Effector memory CD4-positive, alpha-beta T cell (primary cell): ENCODE measurements at regions not wholly inside any gene's neighbourhood (a gene's known extent, or its start where the extent isn't known, plus 50 kb on each side); places are given as distances from the start of the nearest gene placed in this dataset.
"Not testable (repeated sequence)": the region's sequence is repeated elsewhere in the genome, so short reads cannot be mapped to it uniquely, and the experiment has no call there.

Experiments used
- DNase-seq, 3 donors: peaks; one replicate each; pipeline ENCODE4 v3.0.0-alpha.2; 2020
- H3K27ac ChIP-seq: 2 replicates; pipeline ENCODE4 v1.7.0; 2013; ENCODE audit warnings: mild to moderate bottlenecking, low read length, moderate library complexity; ENCODE audit not compliant: insufficient read depth, poor library complexity, severe bottlenecking
- H3K27me3 ChIP-seq: replicated peaks from 2 replicates; pipeline ENCODE4 v1.7.0; 2013; ENCODE audit warnings: mild to moderate bottlenecking, low read length; ENCODE audit not compliant: insufficient read depth, control insufficient read depth, poor library complexity, severe bottlenecking
- H3K36me3 ChIP-seq: 2 replicates; pipeline ENCODE4 v1.7.0; 2013; ENCODE audit warnings: mild to moderate bottlenecking, low read length, moderate library complexity; ENCODE audit not compliant: control insufficient read depth, insufficient read depth
- H3K4me1 ChIP-seq: 2 replicates; pipeline ENCODE4 v1.7.0; 2013; ENCODE audit warnings: low read length, mild to moderate bottlenecking; ENCODE audit not compliant: control insufficient read depth, insufficient read depth, poor library complexity, severe bottlenecking
- H3K4me3 ChIP-seq: 2 replicates; pipeline ENCODE4 v1.7.0; 2013; ENCODE audit warnings: low read length, low read depth, mild to moderate bottlenecking; ENCODE audit not compliant: insufficient read depth, poor library complexity, severe bottlenecking
- H3K9me3 ChIP-seq: 2 replicates; pipeline ENCODE4 v1.7.0; 2013; ENCODE audit warnings: mild to moderate bottlenecking, low read length, moderate library complexity; ENCODE audit not compliant: control insufficient read depth

DNA sequence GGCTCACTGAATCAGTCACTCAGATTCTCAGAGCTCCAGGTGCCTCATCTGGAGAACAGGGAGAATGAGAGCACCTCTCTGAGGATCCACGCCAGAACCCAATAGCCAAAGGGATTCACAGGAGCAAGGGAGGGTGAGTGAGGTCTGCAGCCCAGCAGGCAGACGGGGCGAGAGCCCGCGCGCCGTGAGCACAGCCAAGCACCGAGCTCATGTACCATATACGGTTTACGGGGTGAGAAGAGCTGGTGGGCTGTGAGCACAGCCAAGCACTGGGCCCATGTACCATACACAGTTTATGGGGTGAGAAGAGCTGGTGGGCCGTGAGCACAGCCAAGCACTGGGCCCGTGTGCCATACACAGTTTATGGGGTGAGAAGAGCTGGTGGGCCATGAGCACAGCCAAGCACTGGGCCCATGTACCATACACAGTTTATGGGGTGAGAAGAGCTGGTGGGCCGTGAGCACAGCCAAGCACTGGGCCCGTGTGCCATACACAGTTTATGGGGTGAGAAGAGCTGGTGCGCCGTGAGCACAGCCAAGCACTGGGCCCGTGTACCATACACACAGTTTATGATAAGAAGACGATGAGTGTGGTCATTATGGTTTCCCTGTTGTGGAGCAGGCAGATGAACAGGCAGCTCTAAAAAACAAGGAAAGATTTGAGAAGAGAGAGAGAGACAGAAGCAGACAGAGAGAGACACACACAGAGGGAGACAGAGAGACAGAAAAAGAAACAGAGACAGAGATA is 125.7 kb upstream of the ANO1 start:
- H3K27me3 ChIP-seq, result not testable (repeated sequence)

DNA sequence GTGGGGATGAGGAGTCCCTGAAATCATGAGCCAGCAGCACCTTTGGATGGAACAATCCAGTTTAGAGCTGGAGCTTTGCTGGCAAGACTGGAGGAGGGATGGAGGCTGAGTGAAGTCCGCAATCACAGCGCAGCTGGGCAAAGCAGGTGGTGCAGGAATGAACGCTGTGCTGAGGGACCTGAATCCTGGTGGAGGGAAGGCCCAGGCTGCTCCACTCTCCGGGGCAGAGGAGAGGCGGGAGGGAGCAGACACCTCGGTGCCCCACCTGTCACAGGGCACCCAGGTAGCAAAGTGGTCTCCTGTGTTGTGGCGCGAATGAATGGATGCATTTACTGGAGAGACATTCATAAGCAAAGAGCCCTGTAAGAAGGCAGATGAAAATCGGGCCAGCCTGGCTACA is 124.8 kb upstream of the ANO1 start:
- no peaks in the 10 kb centered on the region for H3K4me1 ChIP-seq
- no peaks in the 10 kb centered on the region for H3K27me3 ChIP-seq
- no peak overlapping the region for H3K4me3 ChIP-seq
- no peak overlapping the region for H3K27ac ChIP-seq
- DNase-seq, result no peak
- H3K36me3 ChIP-seq, result no peaks in the 10 kb centered on the region
- no peaks in the 10 kb centered on the region for H3K9me3 ChIP-seq

More for the DNA sequence above, 125.7 kb upstream of the ANO1 start:
- H3K4me1 ChIP-seq, H3K36me3 ChIP-seq, DNase-seq, H3K4me3 ChIP-seq, H3K9me3 ChIP-seq, H3K27ac ChIP-seq: not testable (repeated sequence)

DNA sequence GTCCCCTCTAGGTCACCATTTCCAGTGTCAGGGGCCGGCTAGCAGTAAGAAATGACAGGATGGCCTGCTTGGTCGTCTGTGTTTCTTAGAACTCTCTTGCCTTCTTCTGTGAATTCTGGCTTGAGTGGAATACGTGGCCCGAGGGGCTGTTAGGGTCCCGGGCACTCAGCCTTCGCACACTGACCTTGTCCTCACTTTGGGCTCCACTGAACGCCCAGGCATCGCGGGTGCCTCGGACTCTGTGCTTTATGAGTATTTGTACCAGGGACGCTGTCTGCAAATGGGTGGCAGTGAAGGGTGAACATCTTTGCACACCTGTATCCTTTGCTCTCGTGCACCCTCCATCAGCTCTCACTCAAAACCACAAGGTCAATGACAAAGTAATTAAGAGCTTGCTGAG is 123.4 kb upstream of the ANO1 start:
- Histone ChIP-seq H3K36me3 (no peaks in the 10 kb centered on the region), H3K27ac (no peak overlapping the region), H3K4me1 (no peaks in the 10 kb centered on the region), H3K4me3 (no peak overlapping the region), H3K9me3 (no peaks in the 10 kb centered on the region), H3K27me3 (no peaks in the 10 kb centered on the region)
- no peak for DNase-seq

DNA sequence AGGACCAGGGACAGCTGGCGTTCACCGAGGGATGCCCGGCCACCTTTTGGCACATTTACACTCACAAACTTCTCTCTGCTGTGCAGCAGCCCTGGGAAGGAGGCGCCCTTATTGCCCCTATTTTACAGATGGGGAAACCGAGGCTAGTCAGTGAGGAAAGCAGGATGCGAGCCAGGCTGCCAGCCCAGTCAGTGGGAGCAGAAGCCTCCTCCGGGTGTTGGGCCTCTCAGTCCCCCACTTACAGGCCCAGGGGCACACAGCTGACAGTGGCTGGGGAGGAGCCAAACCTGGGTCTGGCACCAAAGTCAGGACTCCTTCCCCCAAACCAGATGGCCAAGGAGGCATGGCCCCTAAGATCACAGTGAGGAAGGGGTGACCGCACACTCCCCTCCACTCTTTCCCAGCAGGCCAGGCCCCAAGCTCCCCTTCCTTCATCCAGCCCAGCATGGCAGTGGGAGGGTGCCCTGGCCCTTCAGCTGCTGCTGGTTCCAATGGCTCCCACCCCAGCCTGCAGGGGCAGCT is 121.4 kb upstream of the ANO1 start:
- no peaks in the 10 kb centered on the region for H3K9me3 ChIP-seq
- H3K27me3 ChIP-seq, result no peaks in the 10 kb centered on the region
- H3K4me3 ChIP-seq, result no peak overlapping the region
- no peak for DNase-seq
- no peaks in the 10 kb centered on the region for H3K4me1 ChIP-seq
- H3K27ac ChIP-seq, result no peak overlapping the region
- H3K36me3 ChIP-seq, result no peaks in the 10 kb centered on the region

DNA sequence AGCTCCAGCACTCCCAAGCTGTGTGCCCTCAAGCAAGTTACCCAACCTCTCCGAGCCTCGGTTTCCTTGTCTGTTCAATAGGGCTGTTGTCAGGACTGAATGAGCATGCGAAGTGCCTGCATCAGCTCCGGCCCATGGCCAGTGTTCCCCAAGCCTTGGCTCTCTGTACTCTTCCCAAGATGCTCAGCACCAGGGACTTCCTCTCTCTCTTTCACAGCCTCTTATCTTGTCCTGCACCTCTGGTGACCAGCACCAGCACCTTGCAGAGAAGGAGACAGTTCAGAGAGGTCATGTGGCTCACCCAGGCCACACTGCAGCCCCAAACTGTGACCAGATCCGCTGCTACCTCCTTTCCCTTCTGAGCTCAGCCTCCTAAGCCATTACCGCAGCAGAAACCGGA is 120.3 kb upstream of the ANO1 start:
- no peak for DNase-seq
- Histone ChIP-seq H3K27me3 (no peaks in the 10 kb centered on the region), H3K27ac (no peak overlapping the region), H3K4me3 (no peak overlapping the region), H3K36me3 (no peaks in the 10 kb centered on the region), H3K4me1 (no peaks in the 10 kb centered on the region), H3K9me3 (no peaks in the 10 kb centered on the region)

DNA sequence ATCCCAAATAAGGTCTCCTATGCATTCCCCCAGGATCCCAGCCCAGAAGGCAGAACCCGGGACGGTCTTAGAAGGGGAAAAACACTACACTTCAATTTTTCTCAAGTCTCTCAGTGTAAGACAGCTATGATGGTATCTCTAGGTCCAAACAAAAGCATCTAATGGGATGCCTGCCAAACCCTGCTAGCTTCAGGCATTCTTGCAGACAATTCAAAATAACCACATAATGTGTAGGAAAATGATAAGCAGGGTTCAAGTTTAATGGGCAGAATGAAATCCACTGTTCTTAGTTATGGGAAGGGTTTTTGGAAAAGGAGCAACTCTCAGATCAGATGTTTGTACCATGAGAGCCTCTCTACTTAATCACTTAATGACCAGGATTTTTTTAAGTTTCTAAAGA is 119.8 kb upstream of the ANO1 start:
- Histone ChIP-seq H3K27me3 (no peaks in the 10 kb centered on the region), H3K4me3 (no peak overlapping the region), H3K4me1 (no peaks in the 10 kb centered on the region), H3K27ac (no peak overlapping the region), H3K36me3 (no peaks in the 10 kb centered on the region), H3K9me3 (no peaks in the 10 kb centered on the region)
- no peak for DNase-seq

DNA sequence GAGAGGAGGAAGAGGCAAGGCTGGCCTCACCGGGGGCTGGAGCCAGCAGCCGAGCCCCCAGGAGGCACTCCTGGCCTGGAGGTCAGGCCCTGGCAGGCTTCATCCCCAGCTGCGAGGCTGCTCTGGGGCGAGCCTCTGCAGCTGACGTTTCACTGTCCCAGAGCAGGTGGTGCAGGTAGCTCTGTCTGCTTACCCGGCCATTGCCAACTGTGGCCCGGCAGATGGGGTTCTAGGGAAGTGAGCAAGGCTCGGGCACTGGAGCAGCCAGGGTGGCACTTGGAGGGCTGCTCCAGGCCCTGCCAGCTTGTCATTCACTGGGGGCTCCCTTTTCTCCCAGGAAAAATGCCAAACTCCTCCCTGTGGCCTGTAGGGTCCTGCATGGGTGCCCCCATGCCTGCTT is 118.7 kb upstream of the ANO1 start:
- H3K4me1 ChIP-seq, result no peaks in the 10 kb centered on the region
- DNase-seq, result no peak
- H3K27ac ChIP-seq, result no peak overlapping the region
- H3K27me3 ChIP-seq, result no peaks in the 10 kb centered on the region
- no peaks in the 10 kb centered on the region for H3K9me3 ChIP-seq
- H3K4me3 ChIP-seq, result no peak overlapping the region
- no peaks in the 10 kb centered on the region for H3K36me3 ChIP-seq

DNA sequence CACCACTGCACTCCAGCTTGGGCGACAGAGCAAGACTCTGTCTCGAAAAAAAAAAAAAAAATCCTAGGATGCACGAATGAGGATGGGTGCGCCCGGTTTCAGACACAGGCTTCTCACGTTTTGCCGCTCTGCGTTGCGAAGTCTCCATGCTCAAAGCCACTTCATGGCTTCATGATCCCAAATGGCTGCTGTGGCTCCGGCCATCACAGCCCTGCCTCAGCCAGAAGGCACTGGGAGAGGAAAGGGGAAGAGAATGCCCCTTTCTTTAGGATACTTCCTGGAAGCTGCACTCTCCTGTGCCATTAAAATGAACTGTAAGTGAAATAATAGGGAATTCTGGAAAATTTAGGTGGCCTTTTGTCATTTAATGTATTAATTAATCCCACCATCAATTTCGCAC is 116.4 kb upstream of the ANO1 start:
- no peak for DNase-seq
- H3K4me1 ChIP-seq, result no peaks in the 10 kb centered on the region
- no peaks in the 10 kb centered on the region for H3K9me3 ChIP-seq
- no peaks in the 10 kb centered on the region for H3K27me3 ChIP-seq
- no peaks in the 10 kb centered on the region for H3K36me3 ChIP-seq
- no peak overlapping the region for H3K4me3 ChIP-seq
- H3K27ac ChIP-seq, result no peak overlapping the region

DNA sequence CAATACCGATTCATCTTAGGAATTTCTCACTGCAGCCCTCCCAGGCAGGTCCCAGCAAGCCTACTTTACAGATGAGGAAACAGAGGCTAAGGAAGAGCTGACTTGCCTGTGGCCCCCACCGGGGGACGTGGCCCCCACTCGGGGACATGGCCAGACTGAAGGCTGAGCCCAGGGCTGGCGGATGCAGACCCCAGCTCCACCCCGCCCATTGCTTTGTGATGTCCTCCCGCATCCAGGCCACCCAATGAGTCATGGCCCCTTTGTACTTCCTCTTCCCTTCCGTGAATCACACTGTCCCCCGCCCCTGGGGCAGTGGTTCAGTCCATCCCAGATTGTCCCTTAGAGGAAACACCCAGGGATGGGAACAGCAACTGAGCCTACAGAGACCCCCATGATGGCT is 116.0 kb upstream of the ANO1 start:
- DNase-seq, result no peak
- H3K27me3 ChIP-seq, result no peaks in the 10 kb centered on the region
- no peak overlapping the region for H3K4me3 ChIP-seq
- no peaks in the 10 kb centered on the region for H3K36me3 ChIP-seq
- H3K9me3 ChIP-seq, result no peaks in the 10 kb centered on the region
- H3K27ac ChIP-seq, result no peak overlapping the region
- no peaks in the 10 kb centered on the region for H3K4me1 ChIP-seq

DNA sequence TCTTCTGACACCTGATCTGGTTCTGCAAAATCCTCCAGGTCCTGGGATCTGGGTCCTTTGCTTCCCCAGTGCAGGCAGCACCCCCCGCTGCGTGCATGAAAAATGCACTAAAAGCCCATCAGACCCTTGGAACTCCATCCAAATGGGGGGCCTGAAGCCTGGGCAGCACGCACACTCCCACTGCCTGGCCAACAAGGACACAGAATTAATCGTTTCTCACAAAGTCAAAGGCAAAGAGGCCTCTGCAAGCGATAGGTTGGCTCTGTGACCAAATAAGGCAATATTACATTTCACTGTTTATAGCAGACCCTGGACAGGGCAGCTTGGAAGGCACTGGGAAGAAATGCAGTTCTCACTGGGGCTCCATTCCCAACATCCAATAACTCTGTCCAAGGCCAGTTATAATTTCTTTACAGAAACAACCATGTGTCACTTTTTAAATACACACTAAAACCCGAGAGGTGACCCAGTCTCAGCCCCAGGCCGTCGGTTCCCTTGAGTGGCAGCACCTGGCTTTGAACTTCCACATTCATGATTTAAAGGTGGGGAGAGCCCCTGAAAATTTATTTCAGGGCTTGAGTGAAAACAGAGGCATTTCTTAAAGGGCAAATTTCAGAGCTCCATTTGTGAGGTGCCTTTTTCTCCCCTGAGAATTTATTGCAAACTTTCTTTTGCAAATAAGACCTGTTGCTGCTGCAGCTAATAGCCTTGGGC is 114.4 kb upstream of the ANO1 start:
- H3K9me3 ChIP-seq, result no peaks in the 10 kb centered on the region
- no peaks in the 10 kb centered on the region for H3K4me1 ChIP-seq
- no peaks in the 10 kb centered on the region for H3K36me3 ChIP-seq
- DNase-seq, result no peak
- H3K27ac ChIP-seq, result no peak overlapping the region
- H3K27me3 ChIP-seq, result no peaks in the 10 kb centered on the region
- H3K4me3 ChIP-seq, result no peak overlapping the region
